ENCODE measurements at regions not wholly inside any gene's neighbourhood (a gene's known extent, or its start where the extent isn't known, plus 50 kb on each side); places are given as distances from the start of the nearest gene placed in this dataset.

- Histone ChIP-seq H4K20me1 (ENCODE audit: control insufficient read depth, insufficient read depth, low read depth, low read length) (no peaks in the 10 kb centered on the region), H3K27ac (ENCODE audit: low read depth, low read length) (no peak overlapping the region), H3F3A (ENCODE audit: control insufficient read depth, insufficient read depth) (no peaks in the 10 kb centered on the region), H3K4me3 (ENCODE audit: low read length) (no peak overlapping the region), H3K9me2 (replicated peaks; ENCODE audit: control insufficient read depth, low read length) (no peaks in the 10 kb centered on the region; the same call in 1 of the 2 replicates), H3K9me3 (ENCODE audit: control insufficient read depth, insufficient read depth, low read length) (0 out of 2 replicates have a peak, but pooled peaks cover 4% of the 10 kb centered on the region), H3K4me2 (ENCODE audit: low read length) (no peak overlapping the region), H3K79me2 (ENCODE audit: control insufficient read depth, low read length) (no peaks in the 10 kb centered on the region), H3K36me3 (ENCODE audit: control insufficient read depth, low read length) (no peaks in the 10 kb centered on the region), H3K27me3 (ENCODE audit: control insufficient read depth, low read length) (no peaks in the 10 kb centered on the region), H3K4me1 (ENCODE audit: control insufficient read depth, low read length) (peaks cover 15% of the 10 kb centered on the region)
- no peak for TF ChIP-seq EZH2phosphoT487 (IDR thresholded peaks at IDR 0.05; ENCODE audit: borderline replicate concordance, low read length)
- TF ChIP-seq, protein P1, sequence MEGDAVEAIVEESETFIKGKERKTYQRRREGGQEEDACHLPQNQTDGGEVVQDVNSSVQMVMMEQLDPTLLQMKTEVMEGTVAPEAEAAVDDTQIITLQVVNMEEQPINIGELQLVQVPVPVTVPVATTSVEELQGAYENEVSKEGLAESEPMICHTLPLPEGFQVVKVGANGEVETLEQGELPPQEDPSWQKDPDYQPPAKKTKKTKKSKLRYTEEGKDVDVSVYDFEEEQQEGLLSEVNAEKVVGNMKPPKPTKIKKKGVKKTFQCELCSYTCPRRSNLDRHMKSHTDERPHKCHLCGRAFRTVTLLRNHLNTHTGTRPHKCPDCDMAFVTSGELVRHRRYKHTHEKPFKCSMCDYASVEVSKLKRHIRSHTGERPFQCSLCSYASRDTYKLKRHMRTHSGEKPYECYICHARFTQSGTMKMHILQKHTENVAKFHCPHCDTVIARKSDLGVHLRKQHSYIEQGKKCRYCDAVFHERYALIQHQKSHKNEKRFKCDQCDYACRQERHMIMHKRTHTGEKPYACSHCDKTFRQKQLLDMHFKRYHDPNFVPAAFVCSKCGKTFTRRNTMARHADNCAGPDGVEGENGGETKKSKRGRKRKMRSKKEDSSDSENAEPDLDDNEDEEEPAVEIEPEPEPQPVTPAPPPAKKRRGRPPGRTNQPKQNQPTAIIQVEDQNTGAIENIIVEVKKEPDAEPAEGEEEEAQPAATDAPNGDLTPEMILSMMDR (IDR thresholded peaks at IDR 0.05; ENCODE audit: low read depth, low read length, poor library complexity, severe bottlenecking): no peak
These were observed 99.3 kb upstream of the VAV3 start for GRCh38 chr1:108064255-108064654.

DNA sequence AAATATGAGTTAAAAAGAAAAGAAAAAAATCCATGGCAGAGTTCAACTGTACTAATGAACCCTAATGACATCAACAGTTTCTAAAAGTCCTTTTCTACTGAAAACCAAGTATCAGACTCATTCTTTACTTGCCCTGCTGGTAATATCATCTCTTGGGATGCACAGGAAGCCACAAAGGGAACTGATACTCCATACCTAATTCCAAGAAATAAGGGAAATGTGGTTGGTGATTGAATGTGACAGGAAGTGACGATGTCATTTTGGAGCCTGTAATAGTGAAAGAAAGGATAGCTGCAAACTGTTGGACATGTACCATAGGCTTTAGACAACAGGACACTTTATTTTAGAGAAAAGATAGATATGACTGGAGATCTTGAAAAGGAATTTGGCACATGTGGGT is 98.7 kb upstream of the VAV3 start:
- no peak overlapping the region for H3K4me2 ChIP-seq (ENCODE audit: low read length)
- no peaks in the 10 kb centered on the region for H3K36me3 ChIP-seq (ENCODE audit: control insufficient read depth, low read length)
- H3K27ac ChIP-seq (ENCODE audit: low read depth, low read length): no peak overlapping the region
- H3K9me3 ChIP-seq (ENCODE audit: control insufficient read depth, insufficient read depth, low read length): 0 out of 2 replicates have a peak, but pooled peaks cover 4% of the 10 kb centered on the region
- H4K20me1 ChIP-seq (ENCODE audit: control insufficient read depth, insufficient read depth, low read depth, low read length): no peaks in the 10 kb centered on the region
- peaks cover 15% of the 10 kb centered on the region for H3K4me1 ChIP-seq (ENCODE audit: control insufficient read depth, low read length)
- H3F3A ChIP-seq (ENCODE audit: control insufficient read depth, insufficient read depth): no peaks in the 10 kb centered on the region
- H3K9me2 ChIP-seq (replicated peaks; ENCODE audit: control insufficient read depth, low read length): no peaks in the 10 kb centered on the region; the same call in 1 of the 2 replicates
- no peaks in the 10 kb centered on the region for H3K27me3 ChIP-seq (ENCODE audit: control insufficient read depth, low read length)
- H3K79me2 ChIP-seq (ENCODE audit: control insufficient read depth, low read length): no peaks in the 10 kb centered on the region
- TF ChIP-seq, protein P1 (IDR thresholded peaks at IDR 0.05; ENCODE audit: low read depth, low read length, poor library complexity, severe bottlenecking): no peak
- TF ChIP-seq EZH2phosphoT487 (IDR thresholded peaks at IDR 0.05; ENCODE audit: borderline replicate concordance, low read length): no peak
- H3K4me3 ChIP-seq (ENCODE audit: low read length): no peak overlapping the region

DNA sequence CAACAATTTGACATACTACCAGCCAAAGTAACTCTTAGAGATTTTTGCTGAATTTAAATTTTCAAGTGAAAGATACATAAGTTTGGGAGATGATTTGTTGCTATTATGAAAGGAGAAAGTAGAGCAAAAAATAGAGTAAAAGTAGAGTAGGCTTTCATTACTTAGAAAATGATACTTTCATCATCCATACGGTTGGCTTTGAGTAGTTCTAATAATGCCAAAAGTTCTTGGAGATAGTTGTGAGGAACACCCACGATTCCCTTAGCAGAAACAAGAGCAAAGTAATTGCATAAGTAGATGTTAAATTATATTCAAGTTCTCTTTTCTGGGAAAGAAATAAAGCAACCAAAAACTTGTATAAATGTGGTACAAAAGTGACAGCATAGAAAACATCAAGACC is 95.0 kb upstream of the VAV3 start:
- Histone ChIP-seq H3K79me2 (ENCODE audit: control insufficient read depth, low read length) (no peaks in the 10 kb centered on the region), H3K36me3 (ENCODE audit: control insufficient read depth, low read length) (no peaks in the 10 kb centered on the region), H3K27ac (ENCODE audit: low read depth, low read length) (no peak overlapping the region), H3K4me1 (ENCODE audit: control insufficient read depth, low read length) (peaks cover 19% of the 10 kb centered on the region), H3K4me2 (ENCODE audit: low read length) (no peak overlapping the region), H3K9me2 (replicated peaks; ENCODE audit: control insufficient read depth, low read length) (no peaks in the 10 kb centered on the region), H3K9me3 (ENCODE audit: control insufficient read depth, insufficient read depth, low read length) (0 out of 2 replicates have a peak, but pooled peaks cover 4% of the 10 kb centered on the region), H3F3A (ENCODE audit: control insufficient read depth, insufficient read depth) (no peaks in the 10 kb centered on the region), H4K20me1 (ENCODE audit: control insufficient read depth, insufficient read depth, low read depth, low read length) (no peaks in the 10 kb centered on the region), H3K27me3 (ENCODE audit: control insufficient read depth, low read length) (no peaks in the 10 kb centered on the region), H3K4me3 (ENCODE audit: low read length) (no peak overlapping the region)
- TF ChIP-seq EZH2phosphoT487 (IDR thresholded peaks at IDR 0.05; ENCODE audit: borderline replicate concordance, low read length): no peak
- TF ChIP-seq, protein P1 (IDR thresholded peaks at IDR 0.05; ENCODE audit: low read depth, low read length, poor library complexity, severe bottlenecking): no peak

Data from DOHH2 (cell line).